ENCODE measurements at regions not wholly inside any gene's neighbourhood (a gene's known extent, or its start where the extent isn't known, plus 50 kb on each side); places are given as distances from the start of the nearest gene placed in this dataset.

DNA sequence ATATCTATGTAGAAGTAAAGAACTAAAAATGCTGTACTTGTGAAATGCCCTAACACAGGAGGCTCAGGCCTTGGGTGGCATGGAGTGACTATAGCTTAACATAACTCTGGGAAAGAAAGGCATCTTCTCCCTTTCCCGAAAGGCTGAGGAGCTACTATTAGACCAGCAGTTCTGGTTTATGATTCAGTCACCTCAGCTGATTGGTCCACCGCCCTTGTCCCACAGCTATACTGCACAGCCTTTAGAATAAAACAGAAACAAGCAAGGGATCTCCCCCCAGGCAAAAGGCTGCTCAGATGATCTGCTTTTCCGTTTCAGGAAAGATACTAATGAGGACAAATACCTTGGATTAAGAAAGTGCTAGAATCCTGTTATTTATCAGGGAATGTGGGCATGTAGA lies 171.3 kb downstream of the SNCA start:
- Mint-ChIP-seq H3K9me3 (ENCODE audit: low read depth) (no peaks in the 10 kb centered on the region), H3K27ac (no peak overlapping the region), H3K4me1 (no peaks in the 10 kb centered on the region), H3K4me3 (no peak overlapping the region), H3K36me3 (no peaks in the 10 kb centered on the region), H3K27me3 (peaks cover 15% of the 10 kb centered on the region)
- CTCF ChIA-PET: no interaction called here
- ATAC-seq: no peak
- DNase-seq: no peak

DNA sequence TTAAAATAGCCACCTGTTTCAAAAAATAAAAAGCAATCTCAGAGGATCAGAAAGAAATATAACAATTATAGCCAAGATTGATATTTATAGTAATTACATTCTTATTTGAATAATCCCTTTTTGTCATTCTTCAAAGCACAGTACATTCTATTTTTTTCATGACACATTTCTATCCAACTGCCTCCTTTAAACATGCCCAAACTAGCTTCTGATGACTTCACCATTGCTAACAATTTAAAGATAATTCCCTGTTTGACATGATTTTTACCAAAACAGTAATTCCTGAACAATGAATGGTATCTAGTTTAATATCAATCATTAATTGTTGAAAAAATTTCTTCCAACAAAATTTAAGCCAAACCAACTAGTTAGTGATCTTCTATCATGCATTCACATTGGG lies 172.4 kb downstream of the SNCA start:
- H3K4me1 Mint-ChIP-seq: no peaks in the 10 kb centered on the region
- CTCF ChIA-PET: no interaction called here
- H3K27me3 Mint-ChIP-seq: peaks cover 21% of the 10 kb centered on the region
- no peak for ATAC-seq
- H3K27ac Mint-ChIP-seq: no peak overlapping the region
- no peaks in the 10 kb centered on the region for H3K36me3 Mint-ChIP-seq
- H3K9me3 Mint-ChIP-seq (ENCODE audit: low read depth): no peaks in the 10 kb centered on the region
- no peak for DNase-seq
- no peak overlapping the region for H3K4me3 Mint-ChIP-seq

DNA sequence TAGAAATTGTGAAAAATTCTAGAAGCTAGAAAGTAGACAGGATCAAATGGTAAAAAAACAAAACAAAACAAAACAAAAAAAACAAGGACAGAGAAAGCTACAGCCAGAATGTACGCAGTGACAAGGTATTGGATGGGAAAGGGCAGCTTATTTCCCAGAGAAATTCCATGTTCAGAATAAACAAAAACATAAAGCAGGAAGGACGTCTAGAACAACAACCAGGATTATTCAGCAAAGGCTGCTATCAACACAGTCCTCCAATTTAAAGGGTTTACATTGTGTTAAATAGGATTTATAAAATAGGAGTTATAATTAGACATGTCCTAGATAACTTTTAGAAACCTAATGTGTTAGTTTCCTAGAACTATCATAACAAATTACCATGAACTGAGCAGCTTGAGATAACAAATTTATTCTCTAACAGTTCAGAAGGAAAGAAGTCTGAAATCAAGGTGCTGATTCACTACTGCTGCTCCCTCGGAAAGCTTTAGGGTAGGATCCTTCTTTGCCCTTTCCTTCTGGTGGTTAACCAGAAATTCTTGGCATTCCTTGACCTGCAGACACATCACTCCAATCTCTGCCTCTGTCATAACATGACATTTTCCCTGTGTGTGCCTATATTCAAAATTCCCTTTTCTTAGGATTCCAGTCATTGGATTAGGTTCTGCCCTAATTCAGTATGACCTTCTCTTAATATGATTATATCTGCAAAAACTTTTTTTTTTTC lies 175.6 kb downstream of the SNCA start:
- H3K27me3 Mint-ChIP-seq: peaks cover 24% of the 10 kb centered on the region
- ATAC-seq (no peak), DNase-seq (no peak)
- no peaks in the 10 kb centered on the region for H3K36me3 Mint-ChIP-seq
- H3K4me1 Mint-ChIP-seq: peaks cover 2% of the 10 kb centered on the region
- CTCF ChIA-PET: no interaction called here
- H3K4me3 Mint-ChIP-seq: no peak overlapping the region
- H3K9me3 Mint-ChIP-seq (ENCODE audit: low read depth): no peaks in the 10 kb centered on the region
- H3K27ac Mint-ChIP-seq: no peak overlapping the region

DNA sequence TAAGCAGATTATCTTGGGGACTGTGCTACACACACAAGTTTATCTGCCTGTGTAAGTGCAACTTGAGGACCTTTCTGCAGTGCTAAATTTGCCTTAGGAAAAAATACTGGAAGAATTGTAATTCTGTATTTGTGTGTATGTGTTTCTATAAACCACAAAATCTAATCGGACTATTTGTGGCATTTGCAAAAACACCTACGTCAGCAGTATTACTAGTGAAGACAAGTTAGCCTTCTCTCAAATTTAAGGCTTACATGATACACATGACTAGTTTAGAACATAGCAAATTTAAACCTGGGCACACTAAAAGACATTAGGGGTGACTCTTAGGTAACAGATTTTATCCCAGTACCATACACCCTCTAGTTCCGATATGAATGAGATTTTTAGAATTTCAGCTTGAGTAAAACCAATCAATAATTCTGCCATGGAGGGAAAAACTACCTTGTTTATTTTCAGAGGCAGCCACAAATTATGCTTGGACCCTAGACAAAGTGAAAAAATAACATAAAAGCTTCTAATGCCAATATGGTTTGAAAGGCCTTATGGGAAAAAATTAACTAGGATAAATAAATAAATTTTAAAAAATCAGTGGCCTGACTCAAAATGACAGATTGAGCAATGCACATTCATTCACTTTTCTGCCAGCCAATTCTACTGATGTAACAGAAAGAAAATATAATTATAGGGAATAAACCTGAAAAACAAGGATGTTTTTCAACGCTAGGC lies 176.4 kb downstream of the SNCA start:
- H3K4me3 Mint-ChIP-seq: no peak overlapping the region
- H3K36me3 Mint-ChIP-seq: no peaks in the 10 kb centered on the region
- DNase-seq: no peak
- no peak overlapping the region for H3K27ac Mint-ChIP-seq
- CTCF ChIA-PET: no interaction called here
- peaks cover 2% of the 10 kb centered on the region for H3K4me1 Mint-ChIP-seq
- peaks cover 28% of the 10 kb centered on the region for H3K27me3 Mint-ChIP-seq
- no peak for ATAC-seq
- no peaks in the 10 kb centered on the region for H3K9me3 Mint-ChIP-seq (ENCODE audit: low read depth)

DNA sequence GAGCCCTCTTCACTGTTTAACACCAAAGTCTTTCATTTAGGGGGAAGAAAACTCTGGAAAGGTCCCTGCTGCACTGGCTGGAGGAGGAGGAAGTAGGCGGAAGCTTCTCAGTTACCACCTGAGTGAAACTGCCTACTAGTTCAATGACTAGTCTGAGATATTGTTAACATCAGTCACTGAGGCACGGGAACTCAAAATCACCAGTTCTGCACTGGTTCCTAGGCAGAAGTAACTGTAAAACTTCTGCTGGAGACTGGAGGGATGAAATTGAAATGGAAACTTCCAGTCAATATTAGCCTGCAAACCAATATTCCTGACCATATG lies 178.3 kb downstream of the SNCA start:
- no peak overlapping the region for H3K27ac Mint-ChIP-seq
- H3K4me3 Mint-ChIP-seq: no peak overlapping the region
- no peaks in the 10 kb centered on the region for H3K36me3 Mint-ChIP-seq
- no peaks in the 10 kb centered on the region for H3K9me3 Mint-ChIP-seq (ENCODE audit: low read depth)
- DNase-seq (no peak), ATAC-seq (no peak)
- H3K4me1 Mint-ChIP-seq: peaks cover 2% of the 10 kb centered on the region
- CTCF ChIA-PET: no interaction called here
- peaks cover 31% of the 10 kb centered on the region for H3K27me3 Mint-ChIP-seq

DNA sequence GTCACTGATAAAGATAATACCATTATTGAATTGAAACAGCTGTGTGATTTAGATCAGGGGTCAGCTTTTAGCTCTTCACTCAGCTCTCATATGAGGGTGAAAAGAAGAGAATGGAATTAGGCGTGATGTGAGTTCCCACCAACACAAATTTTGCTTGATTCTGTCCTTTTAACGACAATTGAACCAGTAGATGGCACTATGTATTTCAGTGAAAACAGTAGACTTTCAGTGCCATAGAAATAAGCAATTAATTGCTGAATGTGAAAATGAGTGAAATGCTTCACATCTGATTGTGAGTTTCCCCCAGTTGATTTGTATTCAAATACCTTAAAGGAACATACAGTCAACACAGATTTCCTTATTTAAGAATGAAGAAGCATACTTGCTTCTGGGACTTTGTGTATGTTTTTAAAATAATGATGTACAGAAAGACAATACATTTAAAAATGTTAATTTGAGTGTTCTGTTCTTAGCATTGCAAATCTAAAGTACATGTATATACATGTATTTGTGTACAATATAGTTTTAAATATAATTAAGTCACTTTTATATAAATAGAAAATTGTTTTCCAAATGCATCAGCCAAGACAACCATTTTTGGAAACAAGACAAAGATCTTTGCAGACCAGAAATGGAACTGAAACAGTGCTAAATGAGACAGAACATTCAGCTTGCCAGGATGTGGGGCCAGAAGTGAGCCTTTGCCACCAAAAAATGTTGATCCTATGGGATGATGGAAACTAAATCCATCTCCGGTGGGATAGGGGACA lies 178.8 kb downstream of the SNCA start:
- H3K4me3 Mint-ChIP-seq: no peak overlapping the region
- CTCF ChIA-PET: no interaction called here
- peaks cover 32% of the 10 kb centered on the region for H3K27me3 Mint-ChIP-seq
- DNase-seq (no peak), ATAC-seq (no peak)
- H3K27ac Mint-ChIP-seq: no peak overlapping the region
- H3K36me3 Mint-ChIP-seq: no peaks in the 10 kb centered on the region
- peaks cover 2% of the 10 kb centered on the region for H3K4me1 Mint-ChIP-seq
- H3K9me3 Mint-ChIP-seq (ENCODE audit: low read depth): no peaks in the 10 kb centered on the region

DNA sequence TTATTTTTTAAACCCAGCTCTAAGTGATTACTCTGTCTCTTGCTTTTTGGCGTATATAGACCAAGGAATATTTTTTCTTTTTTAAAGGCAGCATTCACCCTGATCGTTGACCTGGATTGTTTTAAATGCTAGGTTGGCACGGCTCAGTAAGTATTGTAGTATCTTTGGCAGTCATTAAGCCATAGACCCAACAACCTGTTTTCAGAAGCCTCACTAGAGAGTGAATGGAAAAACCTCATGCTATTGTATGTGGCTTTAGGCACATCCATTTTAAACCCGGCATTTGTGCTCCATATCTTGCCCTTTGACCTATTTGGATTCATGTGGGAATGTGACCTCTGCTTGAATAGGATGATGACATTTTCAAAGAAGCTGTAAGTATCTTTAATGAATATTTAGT lies 183.9 kb downstream of the SNCA start:
- no peaks in the 10 kb centered on the region for H3K36me3 Mint-ChIP-seq
- H3K27ac Mint-ChIP-seq: no peak overlapping the region
- CTCF ChIA-PET: no interaction called here

DNA sequence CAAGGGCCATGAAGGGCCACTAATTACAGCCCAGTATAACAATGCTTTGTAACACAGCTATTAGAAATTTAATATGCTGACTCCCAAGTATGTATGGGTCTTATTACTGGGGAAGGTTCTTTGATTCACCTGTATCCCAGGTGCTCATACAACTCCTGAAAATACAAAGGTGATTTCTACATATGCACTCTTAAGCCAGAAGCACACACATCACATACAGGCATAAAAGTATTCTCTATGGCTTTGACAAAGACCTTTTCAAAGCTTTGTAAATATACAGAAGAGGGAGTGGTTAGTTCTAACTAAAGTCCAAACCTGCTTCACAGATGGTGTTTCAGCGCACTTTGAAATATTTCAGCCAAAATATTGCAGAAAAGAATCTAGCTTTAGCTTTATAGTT lies 191.5 kb downstream of the SNCA start:
- Mint-ChIP-seq H3K4me3 (no peak overlapping the region), H3K27ac (no peak overlapping the region), H3K4me1 (no peaks in the 10 kb centered on the region), H3K27me3 (peaks cover 8% of the 10 kb centered on the region), H3K36me3 (no peaks in the 10 kb centered on the region), H3K9me3 (ENCODE audit: low read depth) (no peaks in the 10 kb centered on the region)
- CTCF ChIA-PET: no interaction called here
- ATAC-seq (no peak), DNase-seq (no peak)

More for the DNA sequence above, 183.9 kb downstream of the SNCA start:
- ATAC-seq (no peak), DNase-seq (no peak)
- no peak overlapping the region for H3K4me3 Mint-ChIP-seq
- no peaks in the 10 kb centered on the region for H3K9me3 Mint-ChIP-seq (ENCODE audit: low read depth)
- H3K4me1 Mint-ChIP-seq: no peaks in the 10 kb centered on the region
- H3K27me3 Mint-ChIP-seq: peaks cover 18% of the 10 kb centered on the region

DNA sequence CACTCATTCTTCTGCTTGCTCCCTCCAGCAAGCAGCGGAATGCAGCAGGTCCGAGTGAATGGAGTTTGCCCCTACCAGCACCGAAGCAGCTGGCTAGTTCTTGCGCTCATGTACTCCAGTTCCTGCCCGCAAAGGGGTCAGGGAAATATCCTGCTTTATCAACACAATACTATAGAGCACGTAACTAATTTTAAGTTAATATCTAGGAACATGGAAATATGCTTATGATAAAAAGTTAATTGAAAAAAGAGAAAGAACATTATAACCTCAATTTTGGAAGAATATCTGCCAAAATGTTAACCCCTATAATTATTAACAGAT lies 195.6 kb downstream of the SNCA start:
- CTCF ChIA-PET: interaction anchor here (0.9 kb wide), 1 partner anchor 25 kb away, joined by 3 read pairs; no protein-coding TSS in a partner anchor

DNA sequence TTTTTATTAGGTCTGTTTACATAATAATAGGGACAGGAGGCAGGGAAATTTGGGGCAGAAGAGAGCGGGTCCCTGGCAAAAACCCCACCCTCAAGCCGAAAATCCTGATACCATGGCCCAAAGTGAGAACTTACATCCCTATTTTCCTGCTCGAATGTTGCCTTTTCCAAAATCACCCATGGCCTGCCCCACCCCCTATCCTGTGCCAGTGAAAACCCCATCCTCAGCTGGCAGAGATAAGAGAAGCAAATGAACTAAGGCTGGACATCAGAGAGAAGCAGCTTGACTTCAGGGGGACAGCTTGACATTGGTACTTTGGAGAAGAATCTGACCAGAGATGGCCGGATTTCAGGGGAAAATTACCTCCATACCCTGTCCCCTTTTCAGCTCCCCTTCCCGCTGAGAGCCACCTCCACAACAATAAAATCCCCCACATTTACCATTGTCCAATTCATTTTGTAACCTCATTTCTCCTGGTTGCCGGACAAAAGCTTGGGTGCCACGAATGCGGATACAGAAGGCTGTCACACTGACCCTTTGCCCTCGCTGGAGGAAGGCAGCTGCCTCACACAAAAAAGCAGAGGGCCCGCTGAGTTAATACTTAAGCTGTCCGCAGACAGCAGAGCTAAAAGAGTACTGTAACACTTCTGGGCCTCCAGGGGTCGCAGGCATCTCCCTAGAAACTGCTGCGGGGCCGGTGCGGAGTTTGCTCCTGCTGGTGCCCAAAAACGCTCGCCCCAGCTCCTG lies 196.2 kb downstream of the SNCA start:
- CTCF ChIA-PET: interaction anchor here (0.9 kb wide), 1 partner anchor 25 kb away, joined by 3 read pairs; no protein-coding TSS in a partner anchor
- no peaks in the 10 kb centered on the region for H3K36me3 Mint-ChIP-seq
- no peak for ATAC-seq
- no peak for DNase-seq
- H3K27ac Mint-ChIP-seq: no peak overlapping the region
- H3K9me3 Mint-ChIP-seq (ENCODE audit: low read depth): no peaks in the 10 kb centered on the region
- peaks cover 13% of the 10 kb centered on the region for H3K27me3 Mint-ChIP-seq
- no peak overlapping the region for H3K4me3 Mint-ChIP-seq
- H3K4me1 Mint-ChIP-seq: no peaks in the 10 kb centered on the region

More for the DNA sequence above, 195.6 kb downstream of the SNCA start:
- ATAC-seq: no peak
- Mint-ChIP-seq H3K36me3 (no peaks in the 10 kb centered on the region), H3K4me3 (no peak overlapping the region), H3K9me3 (ENCODE audit: low read depth) (no peaks in the 10 kb centered on the region), H3K27me3 (peaks cover 13% of the 10 kb centered on the region), H3K4me1 (no peaks in the 10 kb centered on the region), H3K27ac (no peak overlapping the region)
- no peak for DNase-seq

DNA sequence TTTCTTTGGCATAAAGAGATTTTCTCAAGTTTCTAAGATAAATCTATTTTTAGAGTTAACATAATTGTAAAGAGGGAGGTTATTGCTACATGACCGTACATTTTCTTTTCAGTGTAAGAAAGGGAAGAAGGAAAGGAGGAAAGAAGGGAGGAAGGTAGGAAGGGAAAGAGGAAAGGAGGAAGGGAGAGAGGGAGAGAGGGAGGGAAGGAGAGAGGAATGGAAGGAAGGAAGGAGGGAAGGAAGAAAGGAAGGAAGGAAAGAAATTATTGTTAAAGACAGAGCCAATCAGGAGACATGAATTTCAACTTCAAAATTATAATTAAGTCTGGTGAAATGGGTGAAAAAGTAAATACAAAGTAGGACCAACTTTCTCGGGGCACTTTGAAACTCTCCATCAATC lies 197.6 kb downstream of the SNCA start:
- no peaks in the 10 kb centered on the region for H3K9me3 Mint-ChIP-seq (ENCODE audit: low read depth)
- DNase-seq: no peak
- H3K4me1 Mint-ChIP-seq: no peaks in the 10 kb centered on the region
- no peak overlapping the region for H3K4me3 Mint-ChIP-seq
- H3K36me3 Mint-ChIP-seq: no peaks in the 10 kb centered on the region
- peaks cover 13% of the 10 kb centered on the region for H3K27me3 Mint-ChIP-seq
- CTCF ChIA-PET: no interaction called here
- ATAC-seq: no peak
- no peak overlapping the region for H3K27ac Mint-ChIP-seq

DNA sequence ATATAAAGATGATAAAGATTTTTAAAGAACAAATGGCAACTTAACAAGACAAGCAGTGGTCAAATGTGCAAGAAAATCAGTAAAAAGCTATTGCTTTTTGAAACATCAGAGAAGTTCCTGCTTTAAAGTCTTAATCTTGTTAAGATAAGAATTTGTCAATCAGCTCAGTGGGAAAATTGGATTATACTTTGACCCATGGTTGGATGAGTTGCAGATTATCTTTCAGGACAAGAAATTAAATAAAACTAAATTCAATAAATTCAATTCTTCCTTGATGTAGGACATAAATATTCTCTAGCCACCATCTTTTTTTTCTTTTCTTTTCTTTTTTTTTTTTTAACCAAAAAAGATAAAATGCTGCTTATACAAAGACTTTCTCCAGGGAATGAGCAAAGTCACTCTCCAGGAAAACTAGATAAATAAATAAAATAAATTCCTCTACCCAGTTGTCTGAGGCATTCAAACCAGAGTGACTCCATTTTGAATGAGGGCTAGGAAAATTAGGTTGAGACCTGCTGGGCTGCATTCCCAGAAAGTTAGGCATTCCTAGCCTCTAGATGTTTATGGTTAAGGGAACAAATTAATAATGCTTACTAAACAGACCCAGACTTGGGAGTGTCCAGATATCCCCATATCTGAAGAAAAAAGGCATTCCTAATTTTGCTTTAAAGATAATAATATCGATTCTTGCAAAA lies 211.2 kb downstream of the SNCA start:
- Mint-ChIP-seq H3K36me3 (no peaks in the 10 kb centered on the region), H3K9me3 (ENCODE audit: low read depth) (no peaks in the 10 kb centered on the region), H3K27ac (no peak overlapping the region), H3K4me3 (no peak overlapping the region), H3K27me3 (peaks cover 25% of the 10 kb centered on the region), H3K4me1 (peaks cover 2% of the 10 kb centered on the region)
- CTCF ChIA-PET: no interaction called here
- no peak for ATAC-seq
- DNase-seq: no peak

Measured in activated CD8-positive, alpha-beta memory T cell treated with anti-CD3 and anti-CD28 coated beads, Interleukin-2, amount 10 ng/mL, durations not matched to agents 7 days and 5 days (primary cell).